Transverse colon (tissue), 4 donors: ENCODE measurements at regions not wholly inside any gene's neighbourhood (a gene's known extent, or its start where the extent isn't known, plus 50 kb on each side); places are given as distances from the start of the nearest gene placed in this dataset.
A peak's percentile ranks its signal among the peaks of the same experiment; 100 is the strongest.

Experiments used
- DNase-seq: peaks from one replicate; pipeline ENCODE4 v3.0.0-alpha.2; 2019
- H3K27ac ChIP-seq, 4 donors: fragments of 200-600 bp; sonication (generic); 2 replicates each; pipeline ENCODE4 v1.5.1; 2016 to 2018; ENCODE audit warnings: inconsistent platforms in 4 of 4
- H3K27me3 ChIP-seq: fragments of 200-600 bp; sonication (generic); 2 replicates; pipeline ENCODE4 v1.5.1; 2017; ENCODE audit warnings: inconsistent platforms
- H3K36me3 ChIP-seq, 4 donors: fragments of 200-600 bp; sonication (generic); 2 replicates each; pipeline ENCODE4 v1.5.1; 2017 to 2019; ENCODE audit warnings: inconsistent platforms in 4 of 4
- H3K4me1 ChIP-seq, 4 donors: fragments of 200-600 bp; sonication (generic); 2 replicates each; pipeline ENCODE4 v1.5.1; 2017 to 2020; ENCODE audit warnings: inconsistent platforms in 4 of 4
- H3K4me3 ChIP-seq, 4 donors: fragments of 200-600 bp; sonication (generic); 1 replicate in 1 of 4; 2 replicates in 3 of 4; pipeline versions ENCODE4 v1.5.1 to v1.6.1; 2017 to 2019; ENCODE audit warnings: inconsistent platforms in 4 of 4
- H3K9me3 ChIP-seq, 2 donors: fragments of 200-600 bp; sonication (generic); 2 replicates each; pipeline ENCODE4 v1.5.1; 2017 to 2019; ENCODE audit warnings: inconsistent platforms in 2 of 2
- EP300 ChIP-seq: sonication (generic); formaldehyde crosslinking; IDR thresholded peaks from one replicate; pipeline ENCODE4 v1.6.1; 2017; ENCODE audit warnings: antibody characterized with exemption, low read depth
- POLR2A ChIP-seq: fragments of 450-650 bp; IDR thresholded peaks from one replicate; pipeline ENCODE4 v1.6.1; 2016; ENCODE audit warnings: antibody characterized with exemption, mild to moderate bottlenecking, moderate library complexity
- POLR2AphosphoS5 ChIP-seq, 3 donors: sonication (generic); formaldehyde crosslinking; IDR thresholded peaks; one replicate each; pipeline ENCODE4 v1.6.1; 2016; ENCODE audit warnings: antibody characterized with exemption in 3 of 3
- WGBS, 2 donors: methylation state at CpG; one replicate each; pipeline ENCODE4 v1.1.5; 2018; ENCODE audit warnings: low coverage in 1 of 2; 5-methylcytosine and 5-hydroxymethylcytosine counted together
- in situ Hi-C, 4 donors: fragments of 200-750 bp; cut with MboI; loops; one replicate each; pipeline versions ENCODE4 v1.15.0 to v1.15.1; 2017; ENCODE audit warnings: low sequenced_read_pairs in 3 of 4, low pct_ligation_motif_present in 1 of 4, low pct_unique_long_range_greater_than_20kb in 1 of 4
- intact Hi-C: fragments of 100-400 bp; cut with DNase I; formaldehyde crosslinking; loops from one replicate; pipeline ENCODE4 v1.15.1; 2023; ENCODE audit warnings: low total_unique reads
- TF ChIP-seq, protein P1 (sequence below), 5 experiments: fragments of 200-600 bp in 3 of 5; fragments of 450-650 bp in 2 of 5; sonication (generic) in 3 of 5; IDR thresholded peaks; 1 replicate in 2 of 5; 2 replicates in 3 of 5; pipeline ENCODE4 v1.5.1; 2016 to 2017; ENCODE audit warnings: antibody characterized with exemption in 5 of 5, inconsistent platforms in 3 of 5, mild to moderate bottlenecking in 2 of 5, moderate library complexity in 1 of 5

DNA sequence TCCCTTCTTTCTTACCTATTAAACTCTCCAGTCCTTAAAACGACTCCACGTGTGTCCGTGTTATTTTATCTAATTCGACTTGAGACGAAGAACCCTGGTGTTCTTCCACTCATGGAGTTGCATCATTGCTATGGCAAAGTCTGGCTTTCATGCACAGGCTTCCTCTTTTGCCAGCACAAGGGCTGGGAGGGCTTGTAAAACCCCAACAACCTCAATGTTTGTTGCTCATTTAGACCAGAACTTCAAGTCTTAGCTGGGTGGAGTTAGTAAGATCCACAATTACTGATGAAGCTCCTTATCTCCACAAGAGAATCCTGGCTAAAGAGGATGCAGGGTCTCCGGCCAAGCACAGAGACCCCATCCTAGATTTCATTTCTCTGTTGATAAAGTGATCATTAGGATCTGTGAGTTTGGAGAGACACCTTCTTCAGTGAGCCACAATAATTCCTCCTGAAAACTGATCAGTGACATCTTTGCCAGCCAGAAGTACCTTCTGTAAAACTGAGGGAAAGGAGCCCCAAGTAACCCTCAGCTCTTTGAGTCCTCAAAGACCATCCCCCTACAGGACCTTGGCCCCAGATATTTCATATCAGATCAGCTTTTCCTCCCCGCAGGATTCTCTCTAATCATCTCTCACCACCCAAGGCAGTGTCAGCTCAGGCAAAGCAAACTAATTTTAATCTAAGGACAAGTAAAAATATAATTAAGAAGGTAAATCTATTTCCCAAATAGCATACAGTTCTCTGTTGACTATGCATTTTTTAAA is 514.6 kb downstream of the FUT8 start:
- H3K27me3 ChIP-seq = peaks cover 9% of the 10 kb centered on the region
- no peaks in the 10 kb centered on the region for H3K36me3 ChIP-seq
- H3K4me1 ChIP-seq = no peaks in the 10 kb centered on the region
- intact Hi-C loops (no loop called here), in situ Hi-C loops (no loop called here)
- TF ChIP-seq POLR2A (no peak), EP300 (no peak), POLR2AphosphoS5 (IDR thresholded peaks at IDR 0.05) (no peak)
- TF ChIP-seq, protein P1, sequence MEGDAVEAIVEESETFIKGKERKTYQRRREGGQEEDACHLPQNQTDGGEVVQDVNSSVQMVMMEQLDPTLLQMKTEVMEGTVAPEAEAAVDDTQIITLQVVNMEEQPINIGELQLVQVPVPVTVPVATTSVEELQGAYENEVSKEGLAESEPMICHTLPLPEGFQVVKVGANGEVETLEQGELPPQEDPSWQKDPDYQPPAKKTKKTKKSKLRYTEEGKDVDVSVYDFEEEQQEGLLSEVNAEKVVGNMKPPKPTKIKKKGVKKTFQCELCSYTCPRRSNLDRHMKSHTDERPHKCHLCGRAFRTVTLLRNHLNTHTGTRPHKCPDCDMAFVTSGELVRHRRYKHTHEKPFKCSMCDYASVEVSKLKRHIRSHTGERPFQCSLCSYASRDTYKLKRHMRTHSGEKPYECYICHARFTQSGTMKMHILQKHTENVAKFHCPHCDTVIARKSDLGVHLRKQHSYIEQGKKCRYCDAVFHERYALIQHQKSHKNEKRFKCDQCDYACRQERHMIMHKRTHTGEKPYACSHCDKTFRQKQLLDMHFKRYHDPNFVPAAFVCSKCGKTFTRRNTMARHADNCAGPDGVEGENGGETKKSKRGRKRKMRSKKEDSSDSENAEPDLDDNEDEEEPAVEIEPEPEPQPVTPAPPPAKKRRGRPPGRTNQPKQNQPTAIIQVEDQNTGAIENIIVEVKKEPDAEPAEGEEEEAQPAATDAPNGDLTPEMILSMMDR (IDR thresholded peaks at IDR 0.05) = no peak
- H3K4me3 ChIP-seq = no peak overlapping the region
- DNase-seq = no peak
- H3K9me3 ChIP-seq = no peaks in the 10 kb centered on the region
- H3K27ac ChIP-seq = no peak overlapping the region
- WGBS, 2 donors = 82 to 93% methylated on average over 6 to 7 of the region's 7 CpGs

DNA sequence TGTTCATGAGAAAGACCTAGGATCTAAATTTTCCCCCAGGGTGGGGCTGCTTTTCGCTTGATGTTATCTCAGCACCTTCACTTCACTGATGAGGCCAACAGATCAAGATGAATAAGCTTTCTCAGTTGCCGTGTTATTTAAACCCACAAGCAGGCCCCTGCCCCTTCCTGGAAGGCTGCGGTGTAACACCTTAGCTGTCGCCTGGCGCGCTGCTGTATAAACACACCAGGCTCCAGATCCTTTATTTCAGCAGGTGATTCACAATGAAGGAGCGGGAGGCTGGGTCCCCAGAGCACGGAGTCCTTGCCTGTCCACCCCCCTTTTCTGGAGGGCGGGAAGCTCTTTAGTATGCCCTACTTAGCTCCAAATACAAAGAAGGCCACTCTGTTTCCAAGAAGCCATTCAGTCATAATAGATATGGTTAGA is 515.4 kb downstream of the FUT8 start:
- Histone ChIP-seq H3K27ac (no peak overlapping the region), H3K9me3 (no peaks in the 10 kb centered on the region), H3K36me3 (no peaks in the 10 kb centered on the region), H3K4me3 (no peak overlapping the region), H3K27me3 (peaks cover 9% of the 10 kb centered on the region), H3K4me1 (no peaks in the 10 kb centered on the region)
- intact Hi-C loops = no loop called here
- TF ChIP-seq, protein P1 (IDR thresholded peaks at IDR 0.05) = no peak
- TF ChIP-seq EP300 (no peak), POLR2AphosphoS5 (IDR thresholded peaks at IDR 0.05) (no peak), POLR2A (no peak)
- 33 to 53% methylated on average over 1 to 9 of the region's 9 CpGs for WGBS, 2 donors
- in situ Hi-C loops = no loop called here
- peak; percentile 37 for DNase-seq

DNA sequence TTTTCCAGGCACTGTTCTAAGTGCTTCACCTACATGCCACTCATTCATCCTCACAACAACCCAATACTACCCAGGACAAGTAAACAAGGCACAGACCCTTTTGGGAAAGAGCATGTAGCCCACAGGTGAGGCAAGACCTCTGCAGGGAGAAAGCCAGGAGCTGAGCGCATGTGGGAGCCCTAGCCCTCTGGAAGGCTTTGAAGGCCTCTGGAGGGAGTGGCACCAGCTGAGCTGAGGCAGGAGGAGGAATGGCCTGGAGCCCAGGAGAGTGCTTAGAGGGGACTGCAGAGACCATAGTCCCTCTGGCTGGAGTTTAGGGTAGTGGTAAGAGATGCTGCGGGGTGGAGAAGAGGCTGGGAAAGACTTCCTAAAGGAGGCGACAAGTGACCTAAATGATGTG is 516.5 kb downstream of the FUT8 start:
- no peak for DNase-seq
- no peaks in the 10 kb centered on the region for H3K9me3 ChIP-seq
- intact Hi-C loops = no loop called here
- WGBS, 2 donors = 95 to 100% methylated on average over 1 to 3 of the region's 3 CpGs
- no peaks in the 10 kb centered on the region for H3K4me1 ChIP-seq
- in situ Hi-C loops = no loop called here
- no peak overlapping the region for H3K27ac ChIP-seq
- no peak overlapping the region for H3K4me3 ChIP-seq
- peaks cover 5% of the 10 kb centered on the region for H3K27me3 ChIP-seq
- TF ChIP-seq POLR2A = no peak
- no peak for TF ChIP-seq POLR2AphosphoS5 (IDR thresholded peaks at IDR 0.05)
- TF ChIP-seq, protein P1 (IDR thresholded peaks at IDR 0.05) = no peak
- no peak for TF ChIP-seq EP300
- no peaks in the 10 kb centered on the region for H3K36me3 ChIP-seq

DNA sequence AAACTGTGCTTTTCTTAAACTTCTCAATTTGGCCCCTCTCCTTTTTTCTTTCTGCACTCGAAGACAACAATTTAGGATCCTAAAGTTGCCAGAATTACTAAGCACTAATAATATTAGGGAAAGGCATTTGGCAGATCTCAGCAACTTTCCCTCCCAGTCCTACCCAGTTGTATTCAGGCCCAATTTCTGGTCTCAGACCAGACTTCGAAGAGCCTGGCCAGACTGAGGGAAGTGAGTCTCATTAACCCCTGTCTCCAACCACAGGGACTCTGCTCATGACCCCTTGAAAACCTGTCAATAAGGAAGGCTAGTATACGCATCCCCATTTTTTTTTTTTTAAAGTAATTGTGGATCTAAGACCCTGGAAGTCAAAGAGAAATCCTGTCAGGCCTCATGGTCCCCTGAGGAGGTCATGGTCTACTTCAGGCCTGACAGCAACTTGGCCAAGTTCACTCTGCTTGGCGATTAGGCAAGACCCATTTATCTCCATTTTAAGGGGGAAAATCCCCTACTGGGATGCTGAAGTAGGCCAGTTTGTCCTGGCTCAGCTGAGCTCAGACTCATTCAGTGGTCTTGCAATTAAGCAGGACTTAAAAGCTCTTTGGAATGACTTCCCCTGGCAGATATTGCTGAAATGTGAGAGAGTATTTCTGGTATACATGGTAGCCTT is 521.0 kb downstream of the FUT8 start:
- Histone ChIP-seq H3K4me1 (no peaks in the 10 kb centered on the region), H3K9me3 (no peaks in the 10 kb centered on the region), H3K4me3 (no peak overlapping the region), H3K36me3 (no peaks in the 10 kb centered on the region), H3K27me3 (no peaks in the 10 kb centered on the region), H3K27ac (no peak overlapping the region)
- WGBS, 2 donors = 57 to 80% methylated on average over 1 to 4 of the region's 4 CpGs
- no peak for DNase-seq
- intact Hi-C loops = no loop called here
- in situ Hi-C loops = no loop called here
- no peak for TF ChIP-seq EP300
- no peak for TF ChIP-seq POLR2AphosphoS5 (IDR thresholded peaks at IDR 0.05)
- TF ChIP-seq POLR2A = no peak
- TF ChIP-seq, protein P1 (IDR thresholded peaks at IDR 0.05) = no peak
